K562 (cell line): ENCODE measurements at regions not wholly inside any gene's neighbourhood (a gene's known extent, or its start where the extent isn't known, plus 50 kb on each side); places are given as distances from the start of the nearest gene placed in this dataset.

Experiments
- ATAC-seq: fragments of 200-7000 bp; cut with Tn5 transposase; 3 replicates; pipeline ENCODE4 v1.9.1; 2020; ENCODE audit warnings: moderate library complexity
- BruUV-seq: library from RNA; stranded (reverse); fragments of 400-500 nt; replicated peaks from 2 replicates; lab custom pipeline; 2021; lab: Mats Ljungman, UMichigan
- CTCF ChIA-PET: fragments of 300-600 bp; formaldehyde crosslinking; extraction: SDS; loops from one replicate; lab custom pipeline; 2021; ENCODE audit warnings: low intra/inter-chr PET ratio; lab: Yijun Ruan, JAX
- POLR2A ChIA-PET: fragments of 300-600, 350-650 bp; sonication (Branson Sonifier 250); formaldehyde crosslinking; extraction: SDS; loops from one replicate; lab custom pipeline; 2021; ENCODE audit warnings: antibody characterized with exemption, inconsistent platforms; lab: Yijun Ruan, JAX
- DNase-seq, 4 experiments: peaks; one replicate each; pipeline versions ENCODE4 v3.0.0 to v3.0.0-alpha.2; 2011 to 2018; ENCODE audit warnings: low spot score in 3 of 4, mixed read lengths in 3 of 4; ENCODE audit errors: extremely low read depth in 1 of 4
- FAIRE-seq: peaks from 2 replicates; lab custom pipeline; 2011; peaks lifted over from hg19 to GRCh38; lab: Jason Lieb, UNC
- H2AFZ ChIP-seq: 2 replicates; pipeline ENCODE4 v1.6.0; 2011; ENCODE audit warnings: low read depth, low read length, control low read depth, inconsistent platforms
- H3K27ac ChIP-seq: fragments of 200-600 bp; 3 replicates; pipeline ENCODE4 v1.8.0; 2011; ENCODE audit warnings: low read depth, mild to moderate bottlenecking, control low read depth, inconsistent platforms, low read length, moderate library complexity, mixed read lengths; ENCODE audit errors: extremely low read depth
- H3K27me3 ChIP-seq, 2 experiments: fragments of 300-600 bp in 1 of 2; 2 replicates in 1 of 2; 3 replicates in 1 of 2; pipeline versions ENCODE4 v1.6.0 to v1.8.0; 2011; ENCODE audit warnings: inconsistent platforms in 2 of 2, low read length in 2 of 2, mild to moderate bottlenecking in 1 of 2, mixed read lengths in 1 of 2, moderate library complexity in 1 of 2; ENCODE audit not compliant: control insufficient read depth in 2 of 2, insufficient read depth in 2 of 2
- H3K36me3 ChIP-seq: fragments of 300-600 bp; 3 replicates; pipeline ENCODE4 v1.8.0; 2011; ENCODE audit warnings: mild to moderate bottlenecking, low read length, inconsistent platforms; ENCODE audit not compliant: control insufficient read depth, insufficient read depth
- H3K4me1 ChIP-seq, 2 experiments: fragments of 200-600 bp in 1 of 2; replicated peaks in 1 of 2; 2 replicates in 1 of 2; 3 replicates in 1 of 2; pipeline versions ENCODE4 v1.5.1 to v1.8.0; 2011; ENCODE audit warnings: inconsistent platforms in 2 of 2, low read length in 2 of 2, mild to moderate bottlenecking in 1 of 2, mixed read lengths in 1 of 2, moderate library complexity in 1 of 2; ENCODE audit not compliant: control insufficient read depth in 2 of 2, insufficient read depth in 2 of 2
- H3K4me2 ChIP-seq: 2 replicates; pipeline ENCODE4 v1.6.1; 2011; ENCODE audit warnings: low read length, control low read depth, inconsistent platforms, mixed read lengths; ENCODE audit not compliant: insufficient read depth
- H3K4me3 ChIP-seq: fragments of 200-600 bp; sonication (generic), shearing (Covaris generic); 2 replicates; pipeline ENCODE4 v1.5.1; 2016; ENCODE audit warnings: control low read depth, inconsistent platforms
- H3K79me2 ChIP-seq: fragments of 200-600 bp; 3 replicates; pipeline ENCODE4 v1.8.0; 2011; ENCODE audit warnings: low read length, inconsistent platforms; ENCODE audit not compliant: control insufficient read depth, insufficient read depth
- H3K9ac ChIP-seq, 2 experiments: 2 replicates each; pipeline versions ENCODE4 v1.6.0 to v1.6.1; 2011; ENCODE audit warnings: low read depth in 2 of 2, low read length in 2 of 2, control low read depth in 1 of 2, inconsistent platforms in 1 of 2, mild to moderate bottlenecking in 1 of 2, mixed read lengths in 1 of 2; ENCODE audit not compliant: insufficient read depth in 1 of 2
- H3K9me1 ChIP-seq: one replicate; pipeline ENCODE4 v1.6.0; 2011; ENCODE audit warnings: inconsistent platforms, mild to moderate bottlenecking, low read length, moderate library complexity; ENCODE audit not compliant: control insufficient read depth, insufficient read depth
- H3K9me3 ChIP-seq: replicated peaks from 2 replicates; pipeline ENCODE4 v1.5.1; 2011; ENCODE audit warnings: low read depth, low read length, inconsistent platforms; ENCODE audit not compliant: control insufficient read depth, insufficient read depth
- H4K20me1 ChIP-seq: replicated peaks from 2 replicates; pipeline ENCODE4 v1.6.1; 2011; ENCODE audit warnings: low read length, inconsistent platforms, mixed read lengths; ENCODE audit not compliant: control insufficient read depth, insufficient read depth
- ESRRA ChIP-seq: fragments of 450-650 bp; IDR thresholded peaks from 2 replicates; pipeline ENCODE4 v1.6.1; 2014; ENCODE audit warnings: low read depth, mild to moderate bottlenecking, moderate library complexity, borderline replicate concordance
- KDM1A ChIP-seq, 2 experiments: fragments of 450-650 bp; IDR thresholded peaks; 2 replicates each; pipeline ENCODE4 v1.6.1; 2016; ENCODE audit warnings: mild to moderate bottlenecking in 2 of 2
- KHSRP ChIP-seq: fragments of 450-650 bp; IDR thresholded peaks from 2 replicates; pipeline ENCODE4 v1.6.1; 2017
- ZNF239 ChIP-seq: fragments of 250-450 bp; sonication (Bioruptor Pico); IDR thresholded peaks from 2 replicates; pipeline ENCODE4 v1.4.0; 2020; ENCODE audit warnings: mild to moderate bottlenecking
- ZNF395 ChIP-seq: fragments of 200-800 bp; sonication (Bioruptor generic); IDR thresholded peaks from 2 replicates; pipeline ENCODE4 v1.6.1; 2017; ENCODE audit warnings: missing genetic modification characterization, missing compliant biosample characterization
- in situ Hi-C: fragments of 300-500 bp; cut with MboI; formaldehyde crosslinking; loops from 4 replicates; pipeline ENCODE4 v1.15.0; 2018; ENCODE audit warnings: inconsistent platforms, mixed read lengths
- intact Hi-C: fragments of 100-400 bp; cut with micrococcal nuclease; formaldehyde crosslinking; loops from 2 replicates; pipeline ENCODE4 v1.14.2; 2022
- TF ChIP-seq, protein P1 (sequence below): fragments of 250-450 bp; sonication (Bioruptor Pico); IDR thresholded peaks from 2 replicates; pipeline ENCODE4 v1.4.0; 2020
- TF ChIP-seq, protein P2 (sequence below): sonication (generic); formaldehyde crosslinking; IDR thresholded peaks from 2 replicates; pipeline ENCODE4 v1.8.0; 2022; ENCODE audit warnings: missing genetic modification reagents, mild to moderate bottlenecking, borderline replicate concordance

GRCh38 chr4:79831701-79832514 lies 241.1 kb downstream of the ANTXR2 start:
- DNase-seq (no peak), ATAC-seq (no peak), FAIRE-seq (no peak)
- Histone ChIP-seq H3K9me1 (no peaks in the 10 kb centered on the region), H3K4me3 (no peak overlapping the region), H4K20me1 (no peaks in the 10 kb centered on the region), H3K79me2 (no peaks in the 10 kb centered on the region), H3K9me3 (no peaks in the 10 kb centered on the region), H3K4me2 (no peak overlapping the region), H2AFZ (no peak overlapping the region), H3K36me3 (no peaks in the 10 kb centered on the region), H3K4me1 (no peaks in the 10 kb centered on the region; a peak in 1 of 5 replicates), H3K27me3 (no peaks in the 10 kb centered on the region), H3K27ac (no peak overlapping the region), H3K9ac (no peak overlapping the region)
- in situ Hi-C loops (no loop called here), intact Hi-C loops (no loop called here)
- no TSS peak for BruUV-seq
- ChIA-PET POLR2A (no interaction called here), CTCF (no interaction called here)
- no peak for TF ChIP-seq KHSRP
- TF ChIP-seq ZNF239 = no peak
- no peak for TF ChIP-seq ESRRA
- TF ChIP-seq, protein P1, sequence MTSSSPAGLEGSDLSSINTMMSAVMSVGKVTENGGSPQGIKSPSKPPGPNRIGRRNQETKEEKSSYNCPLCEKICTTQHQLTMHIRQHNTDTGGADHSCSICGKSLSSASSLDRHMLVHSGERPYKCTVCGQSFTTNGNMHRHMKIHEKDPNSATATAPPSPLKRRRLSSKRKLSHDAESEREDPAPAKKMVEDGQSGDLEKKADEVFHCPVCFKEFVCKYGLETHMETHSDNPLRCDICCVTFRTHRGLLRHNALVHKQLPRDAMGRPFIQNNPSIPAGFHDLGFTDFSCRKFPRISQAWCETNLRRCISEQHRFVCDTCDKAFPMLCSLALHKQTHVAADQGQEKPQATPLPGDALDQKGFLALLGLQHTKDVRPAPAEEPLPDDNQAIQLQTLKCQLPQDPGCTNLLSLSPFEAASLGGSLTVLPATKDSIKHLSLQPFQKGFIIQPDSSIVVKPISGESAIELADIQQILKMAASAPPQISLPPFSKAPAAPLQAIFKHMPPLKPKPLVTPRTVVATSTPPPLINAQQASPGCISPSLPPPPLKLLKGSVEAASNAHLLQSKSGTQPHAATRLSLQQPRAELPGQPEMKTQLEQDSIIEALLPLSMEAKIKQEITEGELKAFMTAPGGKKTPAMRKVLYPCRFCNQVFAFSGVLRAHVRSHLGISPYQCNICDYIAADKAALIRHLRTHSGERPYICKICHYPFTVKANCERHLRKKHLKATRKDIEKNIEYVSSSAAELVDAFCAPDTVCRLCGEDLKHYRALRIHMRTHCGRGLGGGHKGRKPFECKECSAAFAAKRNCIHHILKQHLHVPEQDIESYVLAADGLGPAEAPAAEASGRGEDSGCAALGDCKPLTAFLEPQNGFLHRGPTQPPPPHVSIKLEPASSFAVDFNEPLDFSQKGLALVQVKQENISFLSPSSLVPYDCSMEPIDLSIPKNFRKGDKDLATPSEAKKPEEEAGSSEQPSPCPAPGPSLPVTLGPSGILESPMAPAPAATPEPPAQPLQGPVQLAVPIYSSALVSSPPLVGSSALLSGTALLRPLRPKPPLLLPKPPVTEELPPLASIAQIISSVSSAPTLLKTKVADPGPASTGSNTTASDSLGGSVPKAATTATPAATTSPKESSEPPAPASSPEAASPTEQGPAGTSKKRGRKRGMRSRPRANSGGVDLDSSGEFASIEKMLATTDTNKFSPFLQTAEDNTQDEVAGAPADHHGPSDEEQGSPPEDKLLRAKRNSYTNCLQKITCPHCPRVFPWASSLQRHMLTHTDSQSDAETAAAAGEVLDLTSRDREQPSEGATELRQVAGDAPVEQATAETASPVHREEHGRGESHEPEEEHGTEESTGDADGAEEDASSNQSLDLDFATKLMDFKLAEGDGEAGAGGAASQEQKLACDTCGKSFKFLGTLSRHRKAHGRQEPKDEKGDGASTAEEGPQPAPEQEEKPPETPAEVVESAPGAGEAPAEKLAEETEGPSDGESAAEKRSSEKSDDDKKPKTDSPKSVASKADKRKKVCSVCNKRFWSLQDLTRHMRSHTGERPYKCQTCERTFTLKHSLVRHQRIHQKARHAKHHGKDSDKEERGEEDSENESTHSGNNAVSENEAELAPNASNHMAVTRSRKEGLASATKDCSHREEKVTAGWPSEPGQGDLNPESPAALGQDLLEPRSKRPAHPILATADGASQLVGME (CRISPR knock-in tag) = no peak
- TF ChIP-seq KDM1A (IDR thresholded peaks at IDR 0.05) = no peak
- TF ChIP-seq, protein P2, sequence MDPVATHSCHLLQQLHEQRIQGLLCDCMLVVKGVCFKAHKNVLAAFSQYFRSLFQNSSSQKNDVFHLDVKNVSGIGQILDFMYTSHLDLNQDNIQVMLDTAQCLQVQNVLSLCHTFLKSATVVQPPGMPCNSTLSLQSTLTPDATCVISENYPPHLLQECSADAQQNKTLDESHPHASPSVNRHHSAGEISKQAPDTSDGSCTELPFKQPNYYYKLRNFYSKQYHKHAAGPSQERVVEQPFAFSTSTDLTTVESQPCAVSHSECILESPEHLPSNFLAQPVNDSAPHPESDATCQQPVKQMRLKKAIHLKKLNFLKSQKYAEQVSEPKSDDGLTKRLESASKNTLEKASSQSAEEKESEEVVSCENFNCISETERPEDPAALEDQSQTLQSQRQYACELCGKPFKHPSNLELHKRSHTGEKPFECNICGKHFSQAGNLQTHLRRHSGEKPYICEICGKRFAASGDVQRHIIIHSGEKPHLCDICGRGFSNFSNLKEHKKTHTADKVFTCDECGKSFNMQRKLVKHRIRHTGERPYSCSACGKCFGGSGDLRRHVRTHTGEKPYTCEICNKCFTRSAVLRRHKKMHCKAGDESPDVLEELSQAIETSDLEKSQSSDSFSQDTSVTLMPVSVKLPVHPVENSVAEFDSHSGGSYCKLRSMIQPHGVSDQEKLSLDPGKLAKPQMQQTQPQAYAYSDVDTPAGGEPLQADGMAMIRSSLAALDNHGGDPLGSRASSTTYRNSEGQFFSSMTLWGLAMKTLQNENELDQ = no peak
- no peak for TF ChIP-seq ZNF395 (CRISPR knock-in tag)
